NK-92 (cell line): ENCODE measurements at regions not wholly inside any gene's neighbourhood (a gene's known extent, or its start where the extent isn't known, plus 50 kb on each side); places are given as distances from the start of the nearest gene placed in this dataset.
"Not testable (repeated sequence)": the region's sequence is repeated elsewhere in the genome, so short reads cannot be mapped to it uniquely, and the experiment has no call there.

Experiments used
- DNase-seq: peaks from one replicate; lab custom pipeline; 2025; ENCODE audit not compliant: unreplicated experiment; lab: John Stamatoyannopoulos, UW

GRCh38 chr11:82536706-82537105, 197.0 kb downstream of the FAM181B start:
- DNase-seq = no peak

DNA sequence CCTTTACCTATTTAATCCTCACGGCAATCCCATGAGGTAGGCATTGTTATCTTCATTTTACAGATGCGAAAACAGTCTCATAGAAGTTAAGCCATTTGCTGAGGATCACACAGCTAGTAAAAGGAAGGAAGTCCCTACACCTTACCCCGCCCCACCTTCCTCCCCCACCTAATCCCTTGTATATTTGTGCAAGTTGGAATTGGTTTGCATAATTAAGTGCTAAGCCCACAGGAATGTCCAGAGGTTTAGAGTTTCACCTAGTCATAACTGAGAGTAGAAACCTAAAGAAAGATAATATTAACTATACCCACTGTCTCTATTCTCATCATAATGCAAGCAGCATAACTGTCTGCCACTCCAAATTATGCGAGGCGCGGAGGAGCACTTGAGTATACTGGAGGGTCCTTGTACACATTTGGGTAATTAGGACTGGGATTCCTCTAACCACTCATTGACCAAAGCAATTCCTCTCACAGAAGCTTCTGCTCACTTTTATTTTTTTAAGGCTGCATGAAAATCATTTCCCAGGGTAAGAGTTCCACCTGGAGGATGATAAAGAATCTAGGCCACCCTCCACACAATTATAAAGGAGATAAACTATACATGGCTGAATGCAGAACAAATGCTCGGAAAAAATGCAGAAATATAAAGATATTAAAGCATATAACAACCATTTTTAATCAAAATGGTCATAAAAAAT, 199.9 kb downstream of the FAM181B start:
- DNase-seq = no peak

GRCh38 chr11:82529936-82530335, 203.7 kb downstream of the FAM181B start:
- no peak for DNase-seq

DNA sequence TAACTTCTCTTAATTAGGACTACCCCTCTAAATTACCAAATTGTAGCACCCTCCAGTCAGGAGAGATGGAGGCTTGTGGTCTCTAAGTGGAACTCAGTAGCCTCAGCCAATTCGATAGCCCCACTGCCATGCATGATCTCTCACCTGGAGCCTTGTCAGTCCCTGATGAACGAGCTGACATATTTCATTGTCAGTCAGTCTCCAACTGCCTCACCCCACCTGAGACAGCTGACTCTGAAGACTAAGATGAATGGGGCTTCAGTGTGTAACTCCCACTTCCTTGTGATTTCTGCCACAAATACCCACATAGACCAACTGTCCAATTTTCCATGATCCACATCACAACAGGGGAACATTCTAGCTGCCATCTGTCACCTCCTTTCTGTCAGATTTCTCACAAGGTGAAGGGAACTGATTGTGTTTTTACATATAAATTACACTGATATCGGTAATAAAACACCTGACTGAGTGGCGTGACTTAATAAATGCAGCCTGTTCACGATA, 206.5 kb downstream of the FAM181B start:
- DNase-seq = no peak

DNA sequence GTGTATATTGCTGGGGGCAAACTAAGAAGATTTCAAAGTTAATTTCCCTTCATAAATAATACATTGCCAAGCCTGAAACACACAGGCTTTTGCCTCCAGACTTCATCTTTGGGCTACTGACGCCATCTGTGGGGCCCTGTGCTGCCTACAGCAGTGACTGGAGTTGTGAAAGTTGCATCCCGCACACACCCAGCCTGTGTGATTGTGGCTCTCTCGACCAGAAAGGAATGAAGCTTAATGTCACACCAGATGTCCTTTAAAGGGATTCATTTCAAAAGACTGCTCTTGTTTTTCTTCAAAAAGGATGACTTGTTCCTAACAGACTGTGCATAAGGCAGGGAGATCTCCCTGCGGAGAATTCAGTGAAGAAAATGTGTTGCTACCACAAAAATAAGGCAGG, 210.5 kb downstream of the FAM181B start:
- no peak for DNase-seq

DNA sequence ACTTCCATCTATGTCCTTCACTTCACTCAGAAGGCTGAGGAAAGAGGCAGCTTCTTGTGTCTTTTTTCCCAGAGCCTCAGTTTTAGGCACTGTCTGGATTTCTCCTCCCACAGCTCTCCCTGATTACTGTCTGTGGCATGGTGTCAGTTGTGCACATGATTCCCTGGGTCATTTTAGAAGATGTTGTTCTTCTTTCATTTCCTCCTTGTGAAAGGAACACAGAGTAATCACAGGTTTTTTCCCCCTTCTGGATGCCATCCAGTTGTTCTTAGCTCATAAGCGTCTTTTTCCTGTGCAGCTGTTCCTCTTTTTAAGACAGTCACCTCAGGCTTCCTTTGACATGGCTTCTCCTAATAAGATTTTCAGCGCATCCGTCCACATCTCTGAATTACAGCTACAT, 212.2 kb downstream of the FAM181B start:
- no peak for DNase-seq

- DNase-seq = no peak
Observed at GRCh38 chr11:82507288-82507687, 226.4 kb downstream of the FAM181B start.

GRCh38 chr11:82505379-82505778, 228.3 kb downstream of the FAM181B start:
- DNase-seq = no peak

DNA sequence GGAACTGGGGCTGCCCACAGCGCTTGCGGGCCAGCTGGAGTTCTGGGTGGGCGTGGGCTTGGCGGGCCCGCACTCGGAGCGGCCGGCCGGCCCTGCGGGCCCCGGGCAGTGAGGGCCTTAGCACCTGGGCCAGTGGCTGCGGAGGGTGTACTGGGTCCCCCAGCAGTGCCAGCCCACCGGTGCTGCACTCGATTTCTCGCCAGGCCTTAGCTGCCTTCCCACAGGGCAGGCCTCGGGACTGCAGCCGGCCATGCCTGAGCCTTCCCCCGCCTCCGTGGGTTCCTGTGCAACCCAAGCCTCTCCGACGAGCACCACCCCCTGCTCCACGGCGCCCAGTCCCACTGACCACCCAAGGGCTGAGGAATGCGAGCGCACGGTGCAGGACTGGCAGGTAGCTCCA, 232.5 kb downstream of the FAM181B start:
- not testable (repeated sequence) for DNase-seq

DNA sequence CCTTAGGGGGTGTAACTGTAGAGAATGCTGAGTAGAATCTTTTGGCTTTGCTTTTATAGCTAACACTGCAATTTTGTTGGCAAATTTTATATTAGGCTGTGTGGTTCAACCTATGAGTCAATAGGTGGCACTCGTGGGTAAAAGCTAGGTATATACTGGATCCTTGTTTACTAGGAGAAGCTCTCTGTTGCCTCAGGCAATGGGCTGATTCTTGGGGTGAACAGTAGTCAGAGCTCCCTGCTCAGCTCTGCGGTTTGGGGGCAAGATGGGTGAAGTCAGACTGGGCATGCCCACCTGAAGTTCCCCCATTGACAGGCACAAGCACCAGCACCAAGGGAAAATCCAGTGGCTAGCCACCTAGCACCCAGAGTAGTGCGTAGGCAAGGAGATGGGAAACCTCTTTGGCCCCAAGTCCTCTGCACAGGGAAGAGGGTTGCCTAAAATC, 238.7 kb downstream of the FAM181B start:
- DNase-seq = no peak

DNA sequence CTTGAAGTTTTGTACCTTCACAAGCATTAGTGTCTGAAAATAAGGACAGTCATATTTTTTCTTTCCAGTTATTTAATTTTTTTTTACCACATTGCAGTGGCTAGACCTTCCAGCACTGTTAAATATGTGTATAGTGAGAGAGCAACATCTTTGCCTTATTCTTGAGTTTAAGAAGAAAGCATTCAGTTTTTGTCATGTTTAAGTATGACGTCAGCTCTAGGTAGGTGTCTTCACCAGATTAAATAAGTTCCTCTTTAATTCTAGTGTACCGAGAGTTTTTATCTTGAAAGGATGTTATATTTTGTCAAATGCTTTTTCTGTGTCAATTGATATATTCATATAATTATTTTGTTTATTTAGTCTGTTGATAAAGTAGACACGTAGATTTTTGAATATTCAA, 258.8 kb downstream of the FAM181B start:
- no peak for DNase-seq

DNA sequence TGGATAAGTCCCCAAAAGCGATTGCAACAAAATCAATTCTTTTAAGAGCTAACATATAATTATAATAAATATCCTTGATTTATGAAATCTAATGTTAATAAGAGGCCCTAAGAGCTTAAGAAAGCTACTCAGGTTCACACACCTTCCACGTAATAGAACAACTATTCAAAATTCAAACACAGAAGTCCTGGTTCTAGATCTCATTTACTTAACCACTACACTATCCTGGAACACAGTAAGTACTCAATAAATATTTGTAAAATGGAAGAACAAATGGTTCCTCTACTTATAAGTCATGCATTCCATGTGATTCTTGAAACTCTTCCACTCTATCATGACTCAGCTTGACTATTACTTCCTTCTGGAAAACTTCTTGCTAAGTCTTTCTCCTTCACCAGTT, 268.2 kb downstream of the FAM181B start:
- no peak for DNase-seq

DNA sequence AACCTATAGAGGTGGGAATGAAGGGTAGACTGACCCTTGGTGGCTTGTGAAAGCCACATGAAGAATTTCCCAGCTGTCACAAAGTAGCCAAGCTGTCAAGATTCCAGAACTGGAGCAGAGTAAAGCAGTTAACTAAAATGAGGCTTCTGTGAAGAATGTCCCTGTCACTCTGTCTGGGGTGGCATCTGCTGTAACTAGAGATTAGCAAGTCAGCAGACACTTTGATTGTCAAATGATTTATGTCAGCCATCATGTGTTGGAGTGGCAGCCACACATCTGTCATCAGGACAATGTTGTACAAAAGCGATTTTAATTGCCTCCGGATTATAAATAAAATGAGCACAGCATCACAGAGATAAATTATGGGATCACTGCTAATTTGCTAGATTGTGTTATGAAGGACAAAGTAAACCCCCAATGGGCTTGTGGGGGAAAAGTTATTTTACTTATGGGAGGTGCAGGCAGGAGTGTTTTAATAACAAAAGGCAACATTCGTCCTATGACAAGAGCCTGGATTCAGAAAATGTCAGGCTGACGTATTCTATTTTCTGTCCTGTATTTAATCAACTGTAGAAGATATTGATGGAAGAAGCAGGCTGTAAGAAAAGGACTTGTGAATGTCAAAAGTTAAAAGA, 270.9 kb downstream of the FAM181B start:
- no peak for DNase-seq

GRCh38 chr11:82458761-82459160, 274.9 kb downstream of the FAM181B start:
- DNase-seq = no peak

DNA sequence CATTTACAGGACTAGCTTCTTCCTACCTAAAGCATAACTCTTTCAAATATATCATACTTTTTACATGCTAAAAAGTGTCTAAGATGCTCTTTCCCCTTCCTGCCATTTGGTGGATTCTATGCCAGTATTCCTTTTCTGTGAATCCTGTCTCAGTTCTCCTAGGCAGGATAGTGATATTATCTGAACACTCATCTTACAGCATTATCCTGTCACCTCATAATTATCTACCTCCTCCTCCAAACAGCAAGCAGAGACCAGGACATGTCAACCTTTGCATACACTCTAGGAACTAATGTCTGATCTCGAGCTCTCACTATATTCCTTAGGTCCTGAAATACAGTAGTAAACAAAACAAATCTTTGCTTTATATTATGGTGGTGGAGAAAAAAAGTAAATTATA, 275.5 kb downstream of the FAM181B start:
- no peak for DNase-seq

DNA sequence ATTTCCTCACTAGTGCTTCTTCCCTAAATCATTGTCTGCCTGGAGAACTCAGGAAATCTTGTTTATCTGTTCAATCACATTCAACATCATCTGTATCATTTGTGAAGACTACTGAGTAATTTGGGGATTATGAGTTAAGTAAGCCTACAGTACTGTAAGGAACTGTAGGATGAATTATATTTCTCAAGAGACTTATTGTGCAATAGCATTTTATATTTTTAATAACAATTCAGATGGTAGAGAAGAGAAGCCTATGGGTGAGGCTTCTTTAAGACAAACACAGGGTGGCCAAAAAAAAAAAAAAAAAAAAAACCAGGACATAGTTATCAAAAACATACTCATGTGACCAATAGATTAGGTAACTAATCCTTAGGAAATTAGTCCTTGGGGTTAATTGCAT, 282.7 kb downstream of the FAM181B start:
- DNase-seq = no peak

DNA sequence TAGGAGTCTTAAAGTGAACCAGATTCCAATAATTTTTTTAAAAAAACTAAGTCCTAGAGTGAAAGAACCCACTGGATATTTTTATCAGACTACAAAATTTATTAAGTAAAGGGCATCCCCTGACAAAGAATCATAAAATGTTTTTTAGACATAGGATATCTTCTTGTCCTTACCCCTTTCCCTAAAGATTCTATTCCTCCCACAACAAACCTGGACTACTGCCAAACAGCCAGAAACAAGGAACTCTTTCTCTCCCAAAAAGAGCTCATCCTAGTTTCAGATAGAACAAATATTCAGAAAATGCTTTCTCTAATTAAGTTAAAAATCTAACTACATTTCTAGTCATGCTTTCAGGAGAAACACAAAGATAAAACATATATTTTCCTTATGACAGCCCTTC, 327.1 kb downstream of the FAM181B start:
- no peak for DNase-seq

DNA sequence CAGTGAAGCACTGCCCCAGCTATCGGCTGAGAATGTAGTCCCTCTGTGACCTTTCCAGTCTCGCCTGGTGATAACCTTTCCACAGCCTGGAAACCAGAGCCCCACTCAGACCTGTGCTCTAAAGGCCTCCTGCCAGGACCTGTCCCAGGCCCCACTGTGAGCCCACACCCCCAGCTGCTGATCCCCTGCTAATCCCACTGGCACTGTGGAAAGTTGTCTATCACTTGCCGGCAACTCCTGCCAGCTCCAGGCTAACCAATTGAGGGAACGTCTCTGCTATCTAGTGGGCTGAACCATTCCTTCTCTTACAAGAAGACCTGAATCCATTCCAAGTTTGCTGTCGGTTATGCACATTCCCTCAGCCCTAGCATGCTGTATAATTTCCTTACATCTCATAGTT, 328.2 kb downstream of the FAM181B start:
- no peak for DNase-seq

- DNase-seq = no peak
Observed at GRCh38 chr11:82404981-82405380, 328.7 kb downstream of the FAM181B start.

DNA sequence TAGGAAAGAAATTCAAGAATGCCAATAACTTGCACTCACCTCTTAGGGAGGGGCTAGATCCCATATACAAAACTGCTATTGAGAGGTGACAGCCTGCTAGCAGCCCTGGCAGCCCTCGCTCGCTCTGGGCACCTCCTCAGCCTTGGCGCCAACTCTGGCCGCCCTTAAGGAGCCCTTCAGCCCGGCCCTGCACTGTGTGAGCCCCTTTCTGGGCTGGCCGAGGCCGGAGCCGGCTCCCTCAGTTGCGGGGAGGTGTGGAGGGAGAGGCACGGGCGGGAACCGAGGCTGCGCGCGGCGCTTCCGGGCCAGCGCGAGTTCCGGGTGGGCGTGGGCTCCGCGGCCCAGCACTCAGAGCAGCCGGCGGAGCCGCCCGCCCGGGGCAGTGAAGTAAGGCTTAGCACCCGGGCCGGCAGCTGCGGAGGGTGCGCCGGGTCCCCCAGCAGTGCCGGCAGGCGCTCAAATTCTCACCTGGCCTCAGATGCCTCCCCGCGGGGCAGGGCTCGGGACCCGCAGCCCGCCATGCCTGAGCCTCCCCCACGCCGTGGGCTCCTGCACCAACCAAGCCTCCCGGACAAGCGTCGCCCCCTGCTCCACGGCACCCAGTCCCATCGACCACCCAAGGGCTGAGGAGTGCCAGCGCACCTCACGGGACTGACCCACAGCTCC, 329.9 kb downstream of the FAM181B start:
- no peak for DNase-seq

GRCh38 chr11:82398300-82398815, 335.3 kb downstream of the FAM181B start:
- DNase-seq = no peak

- not testable (repeated sequence) for DNase-seq
Observed at GRCh38 chr11:82396639-82397038, 337.0 kb downstream of the FAM181B start.
